Fibroblast of lung (primary cell): ENCODE measurements at regions not wholly inside any gene's neighbourhood (a gene's known extent, or its start where the extent isn't known, plus 50 kb on each side); places are given as distances from the start of the nearest gene placed in this dataset.

ENCODE experiments used
- EZH2 ChIP-seq: IDR thresholded peaks from 2 replicates; pipeline ENCODE4 v1.5.1; 2012; ENCODE audit warnings: low read length, control low read depth, mild to moderate bottlenecking; ENCODE audit errors: missing control alignments
- TF ChIP-seq, protein P1 (sequence below), 2 donors: IDR thresholded peaks in 1 of 2; conservative IDR thresholded peaks in 1 of 2; 1 replicate in 1 of 2; 2 replicates in 1 of 2; pipeline ENCODE4 v1.5.1; 2011 to 2012; ENCODE audit warnings: low read length in 2 of 2, control low read depth in 1 of 2, inconsistent platforms in 1 of 2, low read depth in 1 of 2, mild to moderate bottlenecking in 1 of 2

DNA sequence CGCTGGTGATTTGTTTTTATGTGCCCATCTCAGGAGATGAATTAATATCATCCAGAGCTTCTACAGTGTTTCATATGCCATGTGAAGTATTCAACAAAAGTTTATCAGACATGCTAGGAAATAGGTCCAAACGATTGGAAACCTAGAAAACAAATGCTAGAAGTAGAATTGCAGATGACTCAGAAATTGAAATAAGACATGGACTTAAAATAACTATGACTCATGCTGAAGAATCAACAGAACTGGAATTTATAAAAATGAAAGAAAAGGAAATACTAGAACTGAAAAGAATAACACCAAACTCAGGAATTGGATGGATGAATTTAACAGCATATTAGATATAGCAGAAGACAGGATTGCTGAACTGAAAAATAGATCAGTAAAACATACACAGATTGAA lies 172.7 kb upstream of the GIMD1 start:
- TF ChIP-seq, protein P1, sequence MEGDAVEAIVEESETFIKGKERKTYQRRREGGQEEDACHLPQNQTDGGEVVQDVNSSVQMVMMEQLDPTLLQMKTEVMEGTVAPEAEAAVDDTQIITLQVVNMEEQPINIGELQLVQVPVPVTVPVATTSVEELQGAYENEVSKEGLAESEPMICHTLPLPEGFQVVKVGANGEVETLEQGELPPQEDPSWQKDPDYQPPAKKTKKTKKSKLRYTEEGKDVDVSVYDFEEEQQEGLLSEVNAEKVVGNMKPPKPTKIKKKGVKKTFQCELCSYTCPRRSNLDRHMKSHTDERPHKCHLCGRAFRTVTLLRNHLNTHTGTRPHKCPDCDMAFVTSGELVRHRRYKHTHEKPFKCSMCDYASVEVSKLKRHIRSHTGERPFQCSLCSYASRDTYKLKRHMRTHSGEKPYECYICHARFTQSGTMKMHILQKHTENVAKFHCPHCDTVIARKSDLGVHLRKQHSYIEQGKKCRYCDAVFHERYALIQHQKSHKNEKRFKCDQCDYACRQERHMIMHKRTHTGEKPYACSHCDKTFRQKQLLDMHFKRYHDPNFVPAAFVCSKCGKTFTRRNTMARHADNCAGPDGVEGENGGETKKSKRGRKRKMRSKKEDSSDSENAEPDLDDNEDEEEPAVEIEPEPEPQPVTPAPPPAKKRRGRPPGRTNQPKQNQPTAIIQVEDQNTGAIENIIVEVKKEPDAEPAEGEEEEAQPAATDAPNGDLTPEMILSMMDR (conservative IDR thresholded peaks at IDR 0.05 in 1 of 2, IDR thresholded peaks at IDR 0.05 in 1 of 2; ENCODE audit: low read depth in 1 of 2, low read length in 2 of 2) = no peak
- no peak for TF ChIP-seq EZH2
